Natural killer cell (primary cell): ENCODE measurements at regions not wholly inside any gene's neighbourhood (a gene's known extent, or its start where the extent isn't known, plus 50 kb on each side); places are given as distances from the start of the nearest gene placed in this dataset.

Source experiments
- ATAC-seq, 3 donors: fragments of 150-1000 bp in 2 of 3; fragments of 200-7000 bp in 1 of 3; cut with Tn5 transposase; 1 replicate in 1 of 3; 2 replicates in 2 of 3; pipeline ENCODE4 v1.10.0; 2021; ENCODE audit warnings: mild to moderate bottlenecking in 2 of 3, moderate library complexity in 2 of 3
- DNase-seq, 2 donors: peaks; one replicate each; pipeline versions ENCODE4 v3.0.0 to v3.0.0-alpha.2; 2013 to 2021; ENCODE audit warnings: mixed read lengths in 1 of 2
- H3K27ac ChIP-seq: one replicate; pipeline ENCODE4 v1.5.1; 2013; ENCODE audit warnings: mild to moderate bottlenecking, low read length
- H3K27me3 ChIP-seq: one replicate; pipeline ENCODE4 v1.6.1; 2013; ENCODE audit warnings: low read length; ENCODE audit not compliant: control insufficient read depth, insufficient read depth
- H3K36me3 ChIP-seq: one replicate; pipeline ENCODE4 v1.6.1; 2013; ENCODE audit warnings: low read length; ENCODE audit not compliant: control insufficient read depth, insufficient read depth
- H3K4me1 ChIP-seq: one replicate; pipeline ENCODE4 v1.6.1; 2013; ENCODE audit warnings: low read length; ENCODE audit not compliant: control insufficient read depth, insufficient read depth
- H3K4me3 ChIP-seq: one replicate; pipeline ENCODE4 v1.5.1; 2013; ENCODE audit warnings: low read length
- H3K9me3 ChIP-seq: one replicate; pipeline ENCODE4 v1.6.1; 2013; ENCODE audit warnings: low read length; ENCODE audit not compliant: control insufficient read depth, insufficient read depth
- H3K27ac Mint-ChIP-seq, 2 donors: one replicate each; pipeline ENCODE4 v1.8.0; 2022; ENCODE audit warnings: mild to moderate bottlenecking in 2 of 2, mixed read lengths in 2 of 2, moderate library complexity in 1 of 2
- H3K27me3 Mint-ChIP-seq, 2 donors: one replicate each; pipeline ENCODE4 v1.8.0; 2022; ENCODE audit warnings: low read depth in 2 of 2, mixed read lengths in 2 of 2
- H3K36me3 Mint-ChIP-seq: one replicate; pipeline ENCODE4 v1.8.0; 2022; ENCODE audit warnings: mixed read lengths
- H3K4me1 Mint-ChIP-seq, 2 donors: one replicate each; pipeline ENCODE4 v1.8.0; 2022; ENCODE audit warnings: mixed read lengths in 2 of 2
- H3K4me3 Mint-ChIP-seq: one replicate; pipeline ENCODE4 v1.8.0; 2022; ENCODE audit warnings: mild to moderate bottlenecking, moderate library complexity, mixed read lengths
- H3K9me3 Mint-ChIP-seq, 2 donors: one replicate each; pipeline ENCODE4 v1.8.0; 2022; ENCODE audit warnings: mixed read lengths in 2 of 2
- CTCF ChIP-seq: fragments of 200-600 bp; IDR thresholded peaks from one replicate; pipeline ENCODE4 v1.8.0; 2022; ENCODE audit warnings: antibody characterized with exemption
- WGBS: methylation state at CpG from one replicate; pipeline ENCODE4 v1.1.7; 2013; ENCODE audit warnings: missing lambda C conversion rate; ENCODE audit not compliant: insufficient coverage; 5-methylcytosine and 5-hydroxymethylcytosine counted together
- intact Hi-C: fragments of 100-400 bp; cut with micrococcal nuclease; formaldehyde crosslinking; loops from one replicate; pipeline ENCODE4 v1.14.2; 2022

GRCh38 chr11:28631148-28631547, 523.0 kb downstream of the METTL15 start:
- no peaks in the 10 kb centered on the region for H3K36me3 Mint-ChIP-seq
- Histone ChIP-seq H3K36me3 (no peaks in the 10 kb centered on the region), H3K9me3 (no peaks in the 10 kb centered on the region), H3K4me3 (no peak overlapping the region), H3K27me3 (no peaks in the 10 kb centered on the region), H3K27ac (no peak overlapping the region), H3K4me1 (no peaks in the 10 kb centered on the region)
- 60% methylated on average over 1 of the region's 1 CpG for WGBS
- H3K4me3 Mint-ChIP-seq, result no peak overlapping the region
- no peak for TF ChIP-seq CTCF
- peaks cover 6 to 8% of the 10 kb centered on the region in 2 donors for H3K9me3 Mint-ChIP-seq
- DNase-seq (no peak), ATAC-seq (no peak)
- H3K27ac Mint-ChIP-seq, result no peak overlapping the region
- intact Hi-C loops, result no loop called here
- no peaks in the 10 kb centered on the region for H3K27me3 Mint-ChIP-seq
- H3K4me1 Mint-ChIP-seq, result no peaks in the 10 kb centered on the region

GRCh38 chr11:28629235-28629634, 521.0 kb downstream of the METTL15 start:
- WGBS, result 83% methylated on average over 1 of the region's 3 CpGs
- Mint-ChIP-seq H3K27ac (no peak overlapping the region), H3K9me3 (peaks cover 3 to 5% of the 10 kb centered on the region in 2 donors), H3K36me3 (no peaks in the 10 kb centered on the region), H3K4me1 (no peaks in the 10 kb centered on the region), H3K4me3 (no peak overlapping the region), H3K27me3 (no peaks in the 10 kb centered on the region)
- ATAC-seq (no peak), DNase-seq (no peak)
- no peaks in the 10 kb centered on the region for H3K4me1 ChIP-seq
- no peaks in the 10 kb centered on the region for H3K27me3 ChIP-seq
- TF ChIP-seq CTCF, result no peak
- H3K36me3 ChIP-seq, result no peaks in the 10 kb centered on the region
- H3K27ac ChIP-seq, result no peak overlapping the region
- intact Hi-C loops, result no loop called here
- no peaks in the 10 kb centered on the region for H3K9me3 ChIP-seq
- no peak overlapping the region for H3K4me3 ChIP-seq

GRCh38 chr11:28628412-28628811, 520.2 kb downstream of the METTL15 start:
- Mint-ChIP-seq H3K4me1 (no peaks in the 10 kb centered on the region), H3K27me3 (no peaks in the 10 kb centered on the region), H3K9me3 (peaks cover 3 to 6% of the 10 kb centered on the region in 2 donors), H3K36me3 (no peaks in the 10 kb centered on the region), H3K4me3 (no peak overlapping the region), H3K27ac (no peak overlapping the region)
- intact Hi-C loops, result no loop called here
- Histone ChIP-seq H3K9me3 (no peaks in the 10 kb centered on the region), H3K27ac (no peak overlapping the region), H3K4me1 (no peaks in the 10 kb centered on the region), H3K27me3 (no peaks in the 10 kb centered on the region), H3K4me3 (no peak overlapping the region), H3K36me3 (no peaks in the 10 kb centered on the region)
- no peak for TF ChIP-seq CTCF
- ATAC-seq (no peak), DNase-seq (no peak)
- WGBS, result 76% methylated on average over 4 of the region's 4 CpGs

GRCh38 chr11:28627690-28628255, 519.6 kb downstream of the METTL15 start:
- Histone ChIP-seq H3K27ac (no peak overlapping the region), H3K27me3 (no peaks in the 10 kb centered on the region), H3K4me1 (no peaks in the 10 kb centered on the region), H3K4me3 (no peak overlapping the region), H3K36me3 (no peaks in the 10 kb centered on the region), H3K9me3 (no peaks in the 10 kb centered on the region)
- peaks cover 6% of the 10 kb centered on the region in 2 donors for H3K9me3 Mint-ChIP-seq
- DNase-seq (no peak), ATAC-seq (no peak)
- no peak for TF ChIP-seq CTCF
- no peaks in the 10 kb centered on the region for H3K4me1 Mint-ChIP-seq
- H3K4me3 Mint-ChIP-seq, result no peak overlapping the region
- H3K36me3 Mint-ChIP-seq, result no peaks in the 10 kb centered on the region
- H3K27me3 Mint-ChIP-seq, result no peaks in the 10 kb centered on the region
- 75% methylated on average over 1 of the region's 1 CpG for WGBS
- intact Hi-C loops, result no loop called here
- H3K27ac Mint-ChIP-seq, result no peak overlapping the region
